Right atrium auricular region (tissue), 2 donors: ENCODE measurements at regions not wholly inside any gene's neighbourhood (a gene's known extent, or its start where the extent isn't known, plus 50 kb on each side); places are given as distances from the start of the nearest gene placed in this dataset.
"Not testable (repeated sequence)": the region's sequence is repeated elsewhere in the genome, so short reads cannot be mapped to it uniquely, and the experiment has no call there.

ENCODE experiments used
- DNase-seq: peaks from one replicate; pipeline ENCODE4 v3.0.0-alpha.2; 2019; ENCODE audit warnings: low spot score
- H3K27ac ChIP-seq, 2 donors: fragments of 200-600 bp; sonication (generic); 1 replicate in 1 of 2; 2 replicates in 1 of 2; pipeline ENCODE4 v1.5.1; 2016 to 2019
- H3K27me3 ChIP-seq, 2 donors: fragments of 200-600 bp; sonication (generic); one replicate each; pipeline versions ENCODE4 v1.5.1 to v1.6.0; 2017 to 2019
- H3K36me3 ChIP-seq: fragments of 200-600 bp; sonication (generic); one replicate; pipeline ENCODE4 v1.5.1; 2016
- H3K4me1 ChIP-seq, 2 donors: fragments of 200-600 bp; sonication (generic); one replicate each; pipeline versions ENCODE4 v1.5.1 to v1.6.0; 2017 to 2019
- H3K4me3 ChIP-seq, 2 donors: fragments of 200-600 bp; sonication (generic); 1 replicate in 1 of 2; 2 replicates in 1 of 2; pipeline ENCODE4 v1.5.1; 2017 to 2019; ENCODE audit warnings: mild to moderate bottlenecking in 1 of 2, moderate library complexity in 1 of 2
- H3K9me3 ChIP-seq, 2 donors: fragments of 200-600 bp; sonication (generic); one replicate each; pipeline ENCODE4 v1.5.1; 2019
- CTCF ChIP-seq, 2 donors: fragments of 200-600 bp; sonication (generic); IDR thresholded peaks; one replicate each; pipeline ENCODE4 v1.5.1; 2019; ENCODE audit warnings: antibody characterized with exemption in 2 of 2

GRCh38 chr10:28906934-28907333, 229.6 kb downstream of the BAMBI start:
- peak; percentile 52 for DNase-seq
- no peak for TF ChIP-seq CTCF (IDR thresholded peaks at IDR 0.05)
- Histone ChIP-seq H3K4me3 (no peak overlapping the region), H3K27ac (no peak overlapping the region), H3K36me3 (no peaks in the 10 kb centered on the region), H3K4me1 (no peaks in the 10 kb centered on the region), H3K27me3 (no peaks in the 10 kb centered on the region), H3K9me3 (no peaks in the 10 kb centered on the region)

- peak; percentile 43 for DNase-seq
- Histone ChIP-seq H3K36me3 (no peaks in the 10 kb centered on the region), H3K4me3 (no peak overlapping the region), H3K9me3 (no peaks in the 10 kb centered on the region), H3K27ac (no peak overlapping the region), H3K4me1 (no peaks in the 10 kb centered on the region), H3K27me3 (no peaks in the 10 kb centered on the region)
- TF ChIP-seq CTCF (IDR thresholded peaks at IDR 0.05): no peak
Measured at GRCh38 chr10:28909875-28910274, 232.6 kb downstream of the BAMBI start.

- H3K27me3 ChIP-seq: no peaks in the 10 kb centered on the region
- no peaks in the 10 kb centered on the region for H3K9me3 ChIP-seq
- H3K4me1 ChIP-seq: no peaks in the 10 kb centered on the region
- peak overlapping the region in 1 of 2 donors; percentile 41 for H3K27ac ChIP-seq
- DNase-seq: no peak
- no peak overlapping the region for H3K4me3 ChIP-seq
- H3K36me3 ChIP-seq: no peaks in the 10 kb centered on the region
- TF ChIP-seq CTCF (IDR thresholded peaks at IDR 0.05): no peak
Measured at GRCh38 chr10:28910956-28911355, 233.6 kb downstream of the BAMBI start.

DNA sequence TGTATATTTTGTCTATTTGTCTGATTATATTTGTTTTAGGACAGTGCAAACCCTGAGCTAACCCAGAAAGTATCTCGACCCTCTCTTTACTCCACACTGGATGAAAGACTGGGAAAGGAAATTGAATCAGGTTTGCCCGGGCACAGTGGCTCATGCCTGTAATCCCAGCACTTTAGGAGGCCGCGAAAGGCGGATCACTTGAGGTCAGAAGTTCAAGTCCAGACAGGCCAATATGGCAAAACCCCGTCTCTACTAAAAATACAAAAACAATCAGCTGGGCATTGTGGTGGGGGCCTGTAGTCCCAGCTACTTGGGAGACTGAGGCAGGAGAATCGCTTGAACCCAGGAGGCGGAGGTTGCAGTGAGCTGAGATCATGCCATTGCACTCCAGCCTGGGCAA, 234.2 kb downstream of the BAMBI start:
- H3K36me3 ChIP-seq, H3K4me1 ChIP-seq, H3K4me3 ChIP-seq, H3K27me3 ChIP-seq, H3K9me3 ChIP-seq: not testable (repeated sequence)
- DNase-seq: peak; percentile 58
- peak overlapping the region in 1 of 2 donors; percentile 41 for H3K27ac ChIP-seq

GRCh38 chr10:28912017-28912783, 234.9 kb downstream of the BAMBI start:
- H3K9me3 ChIP-seq: no peaks in the 10 kb centered on the region
- no peak for TF ChIP-seq CTCF (IDR thresholded peaks at IDR 0.05)
- no peak overlapping the region for H3K4me3 ChIP-seq
- DNase-seq: peak; percentile 56
- no peak overlapping the region for H3K27ac ChIP-seq
- H3K4me1 ChIP-seq: no peaks in the 10 kb centered on the region
- no peaks in the 10 kb centered on the region for H3K27me3 ChIP-seq
- no peaks in the 10 kb centered on the region for H3K36me3 ChIP-seq

DNA sequence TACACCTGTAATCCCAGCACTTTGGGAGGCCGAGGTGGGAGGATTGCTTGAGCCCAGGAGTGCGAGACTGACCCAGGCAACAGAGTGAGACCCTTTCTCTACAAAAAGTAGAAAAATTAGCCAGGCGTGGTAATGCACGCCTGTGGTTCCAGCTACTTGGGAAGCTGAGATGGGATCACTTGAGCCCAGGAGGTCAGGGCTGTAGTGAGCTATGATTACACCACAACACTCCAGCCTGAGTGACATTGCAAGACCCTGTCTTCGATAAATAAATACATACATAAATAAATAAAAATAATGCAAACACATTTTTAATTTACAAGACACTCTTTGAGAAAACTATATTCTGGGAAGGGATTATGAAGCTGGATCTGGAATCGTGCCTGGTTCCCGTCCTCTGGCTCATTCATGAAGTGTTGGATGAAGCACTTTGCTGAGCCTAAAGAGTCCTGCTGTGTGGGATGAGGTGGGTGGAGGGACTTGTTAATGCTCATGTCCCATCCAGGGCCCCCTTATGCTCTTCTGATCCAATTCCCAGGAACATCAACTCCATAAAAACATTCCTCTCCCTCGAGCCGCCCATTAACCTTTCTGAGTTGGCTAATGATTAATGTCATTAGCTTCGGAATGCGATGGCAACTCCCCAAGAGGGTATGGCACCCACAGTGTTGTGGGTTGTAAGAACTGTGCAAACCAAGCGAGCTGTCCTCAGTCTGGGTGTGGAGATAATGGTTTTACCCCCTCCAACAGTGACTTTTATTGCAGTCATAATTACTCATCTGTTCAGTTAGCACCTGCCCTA, 236.3 kb downstream of the BAMBI start:
- DNase-seq: peak; percentile 56
- Histone ChIP-seq H3K4me1 (no peaks in the 10 kb centered on the region), H3K36me3 (no peaks in the 10 kb centered on the region), H3K4me3 (no peak overlapping the region), H3K9me3 (no peaks in the 10 kb centered on the region), H3K27me3 (no peaks in the 10 kb centered on the region), H3K27ac (no peak overlapping the region)
- TF ChIP-seq CTCF (IDR thresholded peaks at IDR 0.05): no peak
